DND-41 (cell line): ENCODE measurements at regions not wholly inside any gene's neighbourhood (a gene's known extent, or its start where the extent isn't known, plus 50 kb on each side); places are given as distances from the start of the nearest gene placed in this dataset.
A peak's percentile ranks its signal among the peaks of the same experiment; 100 is the strongest.

ENCODE experiments used
- ATAC-seq: fragments of 200-7000 bp; cut with Tn5 transposase; 3 replicates; pipeline ENCODE4 v1.9.1; 2021; ENCODE audit warnings: low read depth; ENCODE audit not compliant: insufficient read depth
- DNase-seq: peaks from one replicate; pipeline ENCODE4 v3.0.0-alpha.2; 2020
- H2AFZ ChIP-seq: 2 replicates; pipeline ENCODE4 v1.6.0; 2012; ENCODE audit warnings: low read depth, low read length
- H3K27ac ChIP-seq: 2 replicates; pipeline ENCODE4 v1.5.1; 2012; ENCODE audit warnings: low read length, inconsistent platforms
- H3K27me3 ChIP-seq: fragments of 200-600 bp; sonication (generic); 2 replicates; pipeline ENCODE4 v1.6.0; 2012; ENCODE audit warnings: low read length, mild to moderate bottlenecking, inconsistent platforms; ENCODE audit not compliant: insufficient read depth, poor library complexity
- H3K36me3 ChIP-seq: 2 replicates; pipeline ENCODE4 v1.5.1; 2012; ENCODE audit warnings: low read length, inconsistent platforms; ENCODE audit not compliant: insufficient read depth
- H3K4me1 ChIP-seq: 2 replicates; pipeline ENCODE4 v1.5.1; 2012; ENCODE audit warnings: mild to moderate bottlenecking, low read length; ENCODE audit not compliant: insufficient read depth
- H3K4me2 ChIP-seq: 2 replicates; pipeline ENCODE4 v1.6.0; 2012; ENCODE audit warnings: mild to moderate bottlenecking, moderate library complexity, low read length, inconsistent platforms; ENCODE audit not compliant: insufficient read depth
- H3K4me3 ChIP-seq, 2 experiments: fragments of 200-600 bp in 1 of 2; shearing (Covaris generic) in 1 of 2; 2 replicates each; pipeline ENCODE4 v1.5.1; 2012 to 2016; ENCODE audit warnings: inconsistent platforms in 2 of 2, low read length in 2 of 2, mild to moderate bottlenecking in 2 of 2, low read depth in 1 of 2, moderate library complexity in 1 of 2
- H3K79me2 ChIP-seq: 2 replicates; pipeline ENCODE4 v1.6.0; 2012; ENCODE audit warnings: low read length, inconsistent platforms; ENCODE audit not compliant: insufficient read depth
- H3K9ac ChIP-seq: 2 replicates; pipeline ENCODE4 v1.6.0; 2012; ENCODE audit warnings: low read depth, mild to moderate bottlenecking, inconsistent platforms, low read length, moderate library complexity
- H3K9me3 ChIP-seq: 2 replicates; pipeline ENCODE4 v1.5.1; 2012; ENCODE audit warnings: low read length, moderate library complexity, mild to moderate bottlenecking, inconsistent platforms; ENCODE audit not compliant: insufficient read depth, severe bottlenecking
- H4K20me1 ChIP-seq: 2 replicates; pipeline ENCODE4 v1.6.0; 2012; ENCODE audit warnings: low read length; ENCODE audit not compliant: insufficient read depth
- EZH2 ChIP-seq: IDR thresholded peaks from 3 replicates; pipeline ENCODE4 v1.6.1; 2012; ENCODE audit warnings: borderline replicate concordance, low read depth, mild to moderate bottlenecking, moderate library complexity, low read length, inconsistent platforms; ENCODE audit not compliant: severe bottlenecking
- TF ChIP-seq, protein P1 (sequence below): IDR thresholded peaks from 2 replicates; pipeline ENCODE4 v1.5.1; 2012; ENCODE audit warnings: borderline replicate concordance, low read length, moderate library complexity, mild to moderate bottlenecking; ENCODE audit not compliant: poor library complexity, severe bottlenecking; ENCODE audit errors: extremely low read depth

DNA sequence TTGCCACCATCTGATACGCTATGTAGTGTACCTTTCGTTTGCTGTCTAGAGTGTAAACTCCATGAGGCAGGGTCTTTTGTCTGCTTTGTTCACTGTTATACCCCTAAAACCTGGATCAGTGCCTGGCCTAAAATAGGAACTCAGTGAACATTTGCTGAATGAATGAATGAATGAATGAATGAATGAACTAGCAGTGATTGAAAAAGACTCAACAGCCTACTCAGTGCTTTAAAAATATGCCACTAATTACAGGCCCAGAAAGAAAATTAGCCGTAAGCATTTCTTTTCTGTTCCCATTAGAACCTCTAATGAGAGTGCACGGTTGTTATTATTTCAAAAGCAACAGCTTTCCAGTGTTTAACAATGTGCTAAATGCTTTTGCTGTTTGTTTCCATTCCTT is 69.3 kb upstream of the SYT6 start:
- Histone ChIP-seq H3K36me3 (no peaks in the 10 kb centered on the region), H3K27ac (no peak overlapping the region), H3K4me2 (no peak overlapping the region), H3K79me2 (no peaks in the 10 kb centered on the region), H4K20me1 (no peaks in the 10 kb centered on the region), H3K27me3 (no peaks in the 10 kb centered on the region), H3K9me3 (no peaks in the 10 kb centered on the region), H3K4me1 (no peaks in the 10 kb centered on the region), H2AFZ (no peak overlapping the region), H3K9ac (no peak overlapping the region), H3K4me3 (no peak overlapping the region)
- TF ChIP-seq, protein P1, sequence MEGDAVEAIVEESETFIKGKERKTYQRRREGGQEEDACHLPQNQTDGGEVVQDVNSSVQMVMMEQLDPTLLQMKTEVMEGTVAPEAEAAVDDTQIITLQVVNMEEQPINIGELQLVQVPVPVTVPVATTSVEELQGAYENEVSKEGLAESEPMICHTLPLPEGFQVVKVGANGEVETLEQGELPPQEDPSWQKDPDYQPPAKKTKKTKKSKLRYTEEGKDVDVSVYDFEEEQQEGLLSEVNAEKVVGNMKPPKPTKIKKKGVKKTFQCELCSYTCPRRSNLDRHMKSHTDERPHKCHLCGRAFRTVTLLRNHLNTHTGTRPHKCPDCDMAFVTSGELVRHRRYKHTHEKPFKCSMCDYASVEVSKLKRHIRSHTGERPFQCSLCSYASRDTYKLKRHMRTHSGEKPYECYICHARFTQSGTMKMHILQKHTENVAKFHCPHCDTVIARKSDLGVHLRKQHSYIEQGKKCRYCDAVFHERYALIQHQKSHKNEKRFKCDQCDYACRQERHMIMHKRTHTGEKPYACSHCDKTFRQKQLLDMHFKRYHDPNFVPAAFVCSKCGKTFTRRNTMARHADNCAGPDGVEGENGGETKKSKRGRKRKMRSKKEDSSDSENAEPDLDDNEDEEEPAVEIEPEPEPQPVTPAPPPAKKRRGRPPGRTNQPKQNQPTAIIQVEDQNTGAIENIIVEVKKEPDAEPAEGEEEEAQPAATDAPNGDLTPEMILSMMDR, result no peak
- no peak for TF ChIP-seq EZH2
- ATAC-seq (no peak), DNase-seq (no peak)

DNA sequence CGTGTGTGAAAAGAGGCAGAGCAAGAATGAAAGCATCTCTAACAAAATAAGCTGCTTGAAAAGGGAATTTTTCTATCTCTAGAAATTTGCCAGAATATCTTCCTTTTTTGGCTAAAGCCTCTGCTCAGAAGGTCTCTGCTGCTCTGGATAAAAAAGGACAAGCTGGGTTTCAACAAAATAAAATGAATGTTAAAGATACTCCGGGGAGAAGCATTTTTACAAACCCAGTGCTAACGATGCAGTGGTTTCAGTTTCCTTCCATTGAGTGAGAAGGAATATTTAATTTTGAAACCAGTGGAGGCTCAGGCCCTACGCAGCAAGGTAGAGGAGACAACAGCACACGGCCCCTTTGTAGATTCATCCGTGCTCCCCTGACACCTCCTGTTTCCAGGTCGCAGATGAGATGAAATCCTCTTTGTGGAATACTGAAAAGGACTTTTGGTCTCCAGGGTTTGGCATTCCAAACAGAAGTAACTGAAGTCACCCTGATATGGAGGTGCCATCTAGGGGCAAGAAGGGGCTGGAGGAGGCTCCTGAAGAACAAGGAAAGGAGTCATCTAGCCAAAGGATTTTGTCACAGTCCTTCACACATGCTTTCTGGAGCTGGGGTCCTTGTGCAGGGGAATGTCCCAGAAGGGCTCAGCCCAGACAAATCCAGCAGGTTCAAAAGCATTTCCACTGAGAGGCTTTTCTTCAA is 65.7 kb upstream of the SYT6 start:
- H3K27me3 ChIP-seq, result no peaks in the 10 kb centered on the region
- H3K9me3 ChIP-seq, result no peaks in the 10 kb centered on the region
- TF ChIP-seq EZH2, result no peak
- TF ChIP-seq, protein P1, result no peak
- ATAC-seq (0 out of 3 replicates have a peak, but pooled peaks have one; percentile 49), DNase-seq (no peak)
- no peak overlapping the region for H3K27ac ChIP-seq
- no peaks in the 10 kb centered on the region for H3K4me1 ChIP-seq
- H3K4me2 ChIP-seq, result no peak overlapping the region
- H2AFZ ChIP-seq, result no peak overlapping the region
- no peak overlapping the region for H3K9ac ChIP-seq
- no peaks in the 10 kb centered on the region for H3K79me2 ChIP-seq
- no peaks in the 10 kb centered on the region for H3K36me3 ChIP-seq
- no peak overlapping the region for H3K4me3 ChIP-seq
- no peaks in the 10 kb centered on the region for H4K20me1 ChIP-seq

GRCh38 chr1:114218361-114219171 is 64.9 kb upstream of the SYT6 start:
- H3K36me3 ChIP-seq, result no peaks in the 10 kb centered on the region
- no peak overlapping the region for H2AFZ ChIP-seq
- H3K9me3 ChIP-seq, result no peaks in the 10 kb centered on the region
- no peaks in the 10 kb centered on the region for H3K4me1 ChIP-seq
- H3K27ac ChIP-seq, result no peak overlapping the region
- no peaks in the 10 kb centered on the region for H3K79me2 ChIP-seq
- H3K27me3 ChIP-seq, result no peaks in the 10 kb centered on the region
- H3K4me2 ChIP-seq, result no peak overlapping the region
- H3K9ac ChIP-seq, result no peak overlapping the region
- no peak overlapping the region for H3K4me3 ChIP-seq
- no peaks in the 10 kb centered on the region for H4K20me1 ChIP-seq
- TF ChIP-seq EZH2, result no peak
- TF ChIP-seq, protein P1, result no peak
- no peak for ATAC-seq
- DNase-seq, result no peak
